HG03103 (cell line): ENCODE measurements at regions not wholly inside any gene's neighbourhood (a gene's known extent, or its start where the extent isn't known, plus 50 kb on each side); places are given as distances from the start of the nearest gene placed in this dataset.

Source experiments
- ATAC-seq: cut with Tn5 transposase; IDR thresholded peaks from one replicate; pipeline ENCODE4 v1.9.1; 2021; ENCODE audit warnings: low read depth; ENCODE audit not compliant: unreplicated experiment

DNA sequence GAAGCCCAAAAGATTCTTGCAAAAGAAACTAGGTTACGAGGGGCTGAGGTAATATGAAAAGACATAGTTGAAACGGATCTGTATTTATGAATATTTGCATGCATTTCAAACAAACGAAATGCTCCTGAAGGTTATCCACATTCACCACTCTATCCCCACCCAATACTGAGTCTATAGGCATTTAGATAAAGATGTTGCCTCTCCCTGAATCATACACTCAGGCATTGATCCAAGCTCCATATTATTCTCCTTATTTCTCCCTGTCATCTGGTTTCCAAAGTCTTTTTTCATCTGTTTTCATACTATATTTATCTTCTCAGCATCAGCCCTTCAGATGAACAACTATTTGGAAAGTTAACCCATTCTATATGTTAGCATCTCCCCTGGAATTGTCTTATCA, 492.5 kb upstream of the TGFBR2 start:
- ATAC-seq: no peak

DNA sequence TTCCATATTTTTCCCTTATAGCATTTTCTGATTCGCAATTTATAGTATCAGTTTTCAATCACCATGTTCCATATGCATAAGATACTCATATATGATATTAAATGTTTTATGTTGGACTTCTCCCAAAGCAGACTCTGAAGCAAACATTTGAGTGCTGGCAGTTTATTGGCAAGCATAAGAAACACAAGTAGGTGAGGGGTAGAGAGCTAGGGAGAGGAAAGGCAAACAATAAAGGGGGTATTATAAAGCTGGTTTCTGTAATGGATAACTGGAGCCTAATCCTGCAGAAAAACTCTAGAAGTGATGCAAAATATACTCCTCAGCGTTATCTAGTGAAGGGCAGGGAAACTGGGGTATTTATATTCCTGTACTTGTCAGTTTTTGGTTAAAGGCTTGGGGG, 491.5 kb upstream of the TGFBR2 start:
- no peak for ATAC-seq

DNA sequence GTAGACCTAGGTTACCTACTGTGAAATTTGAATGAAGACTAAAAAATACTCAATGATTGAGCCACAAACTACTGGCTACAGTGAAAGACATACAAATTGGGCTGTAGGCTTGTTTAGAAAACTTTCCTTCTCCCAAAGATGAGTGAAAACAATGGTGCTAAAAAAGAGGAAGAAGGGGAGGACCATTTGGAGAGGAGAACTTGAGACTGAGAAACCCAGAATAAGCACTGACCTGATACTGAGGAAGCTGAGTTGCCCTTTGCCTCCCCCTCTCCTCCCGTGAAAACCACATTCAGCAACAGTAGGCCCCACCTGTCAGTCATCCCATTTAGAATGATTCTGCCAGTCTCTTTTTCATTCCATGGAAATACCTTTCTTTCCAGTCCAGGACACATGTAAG, 484.0 kb upstream of the TGFBR2 start:
- no peak for ATAC-seq

DNA sequence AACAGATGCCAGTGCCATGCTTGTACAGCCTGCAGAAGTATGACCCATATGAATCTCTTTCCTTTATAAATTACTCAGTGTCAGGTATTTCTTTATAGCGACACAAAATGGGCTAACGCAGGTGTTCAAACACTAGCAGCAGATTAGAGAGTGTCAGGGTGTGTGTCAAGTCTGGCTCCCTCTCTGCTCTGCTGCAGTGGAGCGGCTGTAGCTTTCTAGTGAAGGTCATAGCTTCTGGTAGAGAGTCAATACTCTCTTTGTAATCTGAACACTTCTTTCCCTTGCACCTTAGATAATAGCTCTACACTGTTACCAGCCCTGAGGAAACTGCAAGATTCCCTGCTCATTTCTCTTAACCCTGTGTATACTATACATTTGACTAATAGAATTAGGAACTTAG, 483.2 kb upstream of the TGFBR2 start:
- no peak for ATAC-seq

GRCh38 chr3:30123755-30124154, 482.6 kb upstream of the TGFBR2 start:
- ATAC-seq: no peak

GRCh38 chr3:30124435-30125370, 481.7 kb upstream of the TGFBR2 start:
- no peak for ATAC-seq

DNA sequence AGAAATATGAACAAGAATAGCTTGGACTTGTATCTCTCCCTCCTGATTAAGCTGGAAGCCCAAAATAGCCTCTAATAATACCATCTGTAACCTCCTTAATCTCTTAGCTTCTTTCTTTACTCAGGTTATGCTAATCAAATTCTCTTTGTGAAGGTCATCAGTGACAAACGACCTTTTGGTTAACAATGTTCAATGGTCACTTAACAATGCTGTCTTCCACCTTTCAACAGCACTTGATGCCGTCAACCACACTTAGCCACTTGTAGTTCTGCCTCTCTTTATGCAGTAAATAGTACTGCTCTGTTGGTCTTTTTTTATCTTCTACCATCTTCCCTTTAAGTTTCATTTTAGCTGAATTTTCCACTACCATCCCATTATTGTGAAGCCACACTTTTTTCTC, 476.6 kb upstream of the TGFBR2 start:
- ATAC-seq: no peak

DNA sequence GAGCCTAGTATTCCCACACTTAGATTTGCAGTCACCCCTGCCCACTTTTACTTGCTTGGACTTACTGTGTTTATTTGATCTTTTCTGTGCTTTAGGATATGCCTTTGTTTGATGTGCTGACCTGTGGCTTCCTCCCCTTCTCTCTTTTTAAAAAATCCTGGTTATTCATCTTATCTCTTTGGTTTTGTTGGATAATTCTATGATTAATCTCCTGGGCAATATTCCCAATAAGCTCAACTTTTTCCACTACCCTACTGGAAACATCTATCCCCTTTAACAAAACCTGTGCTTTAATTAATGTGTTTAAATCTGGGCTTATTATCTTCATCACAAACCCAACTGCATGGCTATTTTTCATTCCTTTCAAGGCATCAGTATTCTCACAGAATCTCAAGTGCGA, 476.0 kb upstream of the TGFBR2 start:
- ATAC-seq: no peak

GRCh38 chr3:30131191-30131590, 475.2 kb upstream of the TGFBR2 start:
- ATAC-seq: no peak

DNA sequence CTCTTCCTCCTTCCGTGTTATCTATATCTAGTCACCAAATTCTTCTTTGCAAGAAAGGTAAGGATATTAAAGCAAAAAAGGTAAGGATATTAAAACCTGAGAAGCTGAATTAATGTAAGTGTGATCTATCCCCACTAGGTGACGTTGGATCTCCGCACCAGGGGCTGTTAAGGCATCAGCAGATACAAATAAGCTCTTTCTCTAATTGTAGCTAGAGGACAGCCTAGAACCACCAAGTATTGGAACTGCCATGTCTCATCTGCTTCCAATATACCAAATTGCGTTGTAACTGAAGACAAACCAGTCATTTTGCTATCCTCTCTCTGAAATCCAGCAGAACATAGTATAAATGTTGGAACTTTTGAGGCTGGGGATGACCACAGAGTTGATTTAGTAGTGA, 471.2 kb upstream of the TGFBR2 start:
- no peak for ATAC-seq

DNA sequence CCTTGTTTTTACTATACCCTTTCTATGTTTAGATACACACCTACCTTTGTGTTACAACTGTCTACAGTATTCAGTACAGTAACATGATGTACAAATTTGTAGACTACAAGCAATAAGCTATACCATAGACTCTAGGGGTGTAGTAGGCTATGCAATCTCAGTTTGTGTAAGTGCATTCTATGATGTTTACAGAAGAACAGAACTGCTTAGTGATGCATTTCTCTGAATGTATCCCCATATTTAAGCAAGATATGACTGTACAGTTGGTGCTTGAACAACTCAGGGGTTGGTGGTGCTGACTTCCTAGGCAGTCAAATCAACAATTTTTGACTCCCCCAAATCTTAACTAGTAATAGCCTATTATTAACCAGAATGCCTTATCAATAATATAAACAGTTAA, 467.1 kb upstream of the TGFBR2 start:
- no peak for ATAC-seq

GRCh38 chr3:30140356-30141075, 465.9 kb upstream of the TGFBR2 start:
- no peak for ATAC-seq

DNA sequence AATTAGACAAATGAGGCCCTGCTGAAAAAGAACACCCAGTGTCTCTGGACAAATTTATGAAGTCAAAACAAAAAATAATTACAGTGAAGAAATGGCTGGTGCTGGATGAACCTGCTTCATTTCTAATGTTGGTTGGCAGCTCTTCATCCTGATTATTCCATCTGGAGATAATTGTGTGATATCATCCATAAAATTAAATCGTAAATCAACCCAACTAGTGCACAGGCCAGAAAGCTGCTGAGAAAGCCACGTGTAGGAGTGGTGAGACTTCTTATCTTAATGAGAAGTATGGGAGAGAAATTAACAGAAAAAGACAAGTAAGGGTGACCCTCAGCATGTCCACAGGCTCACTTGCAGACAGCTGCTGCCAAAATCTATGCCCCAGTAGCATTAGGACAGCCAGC, 465.2 kb upstream of the TGFBR2 start:
- ATAC-seq: no peak

GRCh38 chr3:30141927-30142326, 464.5 kb upstream of the TGFBR2 start:
- ATAC-seq: no peak

DNA sequence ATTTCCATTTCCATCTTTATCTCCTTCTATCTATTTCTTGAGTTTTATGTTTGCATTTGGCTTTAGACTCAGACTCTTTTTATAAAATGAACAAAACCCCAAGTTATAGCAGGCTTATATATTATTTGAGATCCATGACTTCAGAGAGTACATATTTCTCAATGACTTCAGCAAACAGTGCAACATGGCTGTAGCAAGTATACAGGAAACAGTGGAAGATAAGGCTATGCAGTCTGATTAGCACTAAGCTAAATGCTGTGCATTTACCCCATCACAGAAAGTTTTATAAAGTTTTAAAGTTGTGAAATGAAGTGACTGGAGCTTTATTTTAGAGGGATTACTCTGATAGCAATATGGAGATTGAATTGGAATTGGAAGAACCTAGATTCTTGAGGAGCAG, 463.5 kb upstream of the TGFBR2 start:
- ATAC-seq: no peak

GRCh38 chr3:30145281-30145680, 461.1 kb upstream of the TGFBR2 start:
- no peak for ATAC-seq

GRCh38 chr3:30146978-30147377, 459.4 kb upstream of the TGFBR2 start:
- no peak for ATAC-seq

GRCh38 chr3:30154853-30155252, 451.5 kb upstream of the TGFBR2 start:
- no peak for ATAC-seq

- no peak for ATAC-seq
Measured at GRCh38 chr3:30155755-30156154, 450.6 kb upstream of the TGFBR2 start.

DNA sequence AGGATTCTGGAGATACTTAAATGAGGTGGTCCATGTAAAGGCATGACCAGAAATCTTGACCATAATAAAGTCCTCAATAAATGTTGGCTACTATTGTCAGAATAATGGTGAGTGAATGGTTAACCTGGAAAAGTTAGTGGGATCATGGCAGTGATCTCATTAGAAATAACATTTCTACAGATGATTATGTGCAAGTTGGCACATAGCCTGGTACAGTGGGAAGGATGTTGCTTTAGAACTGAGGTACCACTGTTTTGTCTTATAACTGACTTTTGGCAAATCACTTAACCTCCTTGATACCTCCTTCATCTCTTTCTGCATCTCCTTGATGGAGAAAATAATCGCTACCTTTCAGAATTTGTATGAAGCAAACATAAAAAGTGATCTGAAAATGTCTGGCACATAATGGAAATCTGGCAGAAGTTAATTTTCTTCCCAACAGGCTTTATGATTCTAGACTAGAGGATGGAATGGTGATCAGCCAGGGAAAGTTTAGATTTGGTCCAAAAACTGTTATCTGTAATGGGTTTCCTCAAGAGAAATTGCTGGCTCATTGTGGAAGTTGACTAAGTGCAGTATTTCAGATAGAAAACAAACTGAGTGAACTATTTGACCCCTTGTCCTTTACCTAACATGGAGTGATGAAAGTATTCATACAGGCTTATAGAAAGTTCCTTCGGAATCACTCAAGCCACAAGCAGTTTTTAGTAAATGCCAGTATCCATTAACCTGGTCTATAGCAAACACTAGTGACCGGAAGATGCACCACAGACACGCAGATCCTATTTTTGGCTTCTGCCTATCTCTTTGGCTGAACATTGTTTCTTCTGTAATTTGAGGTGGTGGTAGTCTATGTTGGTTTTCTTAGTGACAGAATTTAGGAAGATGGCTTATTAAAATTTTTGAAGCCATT, 449.6 kb upstream of the TGFBR2 start:
- ATAC-seq: no peak

DNA sequence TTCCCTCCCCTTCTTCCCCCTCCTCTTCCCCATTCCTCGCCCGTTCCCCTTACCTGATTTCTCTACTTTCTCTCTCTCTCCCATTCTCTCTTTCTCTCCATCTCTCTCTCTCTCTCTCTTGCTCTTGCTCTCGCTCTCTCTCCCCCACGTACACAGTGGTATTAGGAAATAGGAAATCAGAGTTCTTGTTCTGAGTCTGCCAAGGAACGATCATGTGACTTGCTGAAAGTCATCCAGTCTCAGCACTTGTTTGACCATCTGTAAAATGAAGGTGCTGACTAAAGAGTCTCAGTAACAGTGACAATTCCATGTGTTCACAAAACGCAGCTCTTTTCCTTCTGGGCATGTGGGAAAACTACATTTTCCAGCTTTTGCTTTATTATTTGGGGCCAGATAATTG, 445.0 kb upstream of the TGFBR2 start:
- no peak for ATAC-seq
